Activated T-cell treated with anti-CD3 and anti-CD28 coated beads for 24 hours (primary cell): ENCODE measurements at regions not wholly inside any gene's neighbourhood (a gene's known extent, or its start where the extent isn't known, plus 50 kb on each side); places are given as distances from the start of the nearest gene placed in this dataset.
"Not testable (repeated sequence)": the region's sequence is repeated elsewhere in the genome, so short reads cannot be mapped to it uniquely, and the experiment has no call there.

Experiments
- DNase-seq: peaks from one replicate; pipeline ENCODE4 v3.0.0-alpha.2; 2020; ENCODE audit warnings: low read depth

DNA sequence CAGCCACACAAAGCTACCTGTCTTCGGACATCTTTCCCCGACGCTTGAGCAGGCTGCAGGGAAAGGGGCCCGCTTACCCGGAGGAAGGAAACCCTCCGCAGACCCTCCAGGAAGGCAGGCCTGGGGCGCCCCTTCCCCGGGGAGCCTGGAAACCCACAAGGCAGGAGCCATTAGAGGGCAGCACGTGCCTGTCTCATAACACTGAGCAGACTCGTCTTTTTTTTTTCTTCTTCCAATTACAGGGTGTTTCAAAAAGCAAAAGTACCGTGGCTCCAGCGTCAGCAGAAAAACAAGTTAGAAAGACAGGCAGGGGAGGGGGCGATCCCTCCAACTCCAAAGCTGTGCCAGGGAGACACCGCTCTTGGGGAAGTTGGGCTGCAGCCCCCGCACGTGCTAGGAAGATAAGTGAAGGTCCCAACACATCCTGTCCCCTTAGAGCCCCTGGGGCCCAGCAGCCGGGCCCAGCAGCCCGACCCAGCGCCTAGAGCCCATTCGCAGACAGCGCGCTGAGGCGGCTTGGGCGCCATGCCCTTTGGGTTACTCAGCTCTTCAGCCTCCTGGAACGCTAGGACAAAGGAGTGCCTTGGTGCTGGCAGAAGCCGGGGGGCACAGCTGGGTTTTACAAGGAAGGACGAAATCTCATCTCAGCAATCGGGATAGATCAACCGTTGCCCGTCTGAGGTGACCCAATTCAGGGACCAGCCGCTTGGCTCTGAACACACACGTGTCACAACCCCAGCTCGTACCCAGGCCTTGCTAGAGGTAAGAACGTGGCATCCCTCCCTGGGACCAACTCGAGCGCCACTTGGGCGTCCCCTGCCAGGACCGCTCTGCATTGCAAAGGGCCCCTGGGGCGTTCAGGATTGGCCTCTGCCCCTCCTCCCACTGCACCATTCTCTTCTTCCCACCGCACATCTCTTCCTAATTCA lies 136.3 kb downstream of the LY86 start:
- peak; percentile 51 for DNase-seq

DNA sequence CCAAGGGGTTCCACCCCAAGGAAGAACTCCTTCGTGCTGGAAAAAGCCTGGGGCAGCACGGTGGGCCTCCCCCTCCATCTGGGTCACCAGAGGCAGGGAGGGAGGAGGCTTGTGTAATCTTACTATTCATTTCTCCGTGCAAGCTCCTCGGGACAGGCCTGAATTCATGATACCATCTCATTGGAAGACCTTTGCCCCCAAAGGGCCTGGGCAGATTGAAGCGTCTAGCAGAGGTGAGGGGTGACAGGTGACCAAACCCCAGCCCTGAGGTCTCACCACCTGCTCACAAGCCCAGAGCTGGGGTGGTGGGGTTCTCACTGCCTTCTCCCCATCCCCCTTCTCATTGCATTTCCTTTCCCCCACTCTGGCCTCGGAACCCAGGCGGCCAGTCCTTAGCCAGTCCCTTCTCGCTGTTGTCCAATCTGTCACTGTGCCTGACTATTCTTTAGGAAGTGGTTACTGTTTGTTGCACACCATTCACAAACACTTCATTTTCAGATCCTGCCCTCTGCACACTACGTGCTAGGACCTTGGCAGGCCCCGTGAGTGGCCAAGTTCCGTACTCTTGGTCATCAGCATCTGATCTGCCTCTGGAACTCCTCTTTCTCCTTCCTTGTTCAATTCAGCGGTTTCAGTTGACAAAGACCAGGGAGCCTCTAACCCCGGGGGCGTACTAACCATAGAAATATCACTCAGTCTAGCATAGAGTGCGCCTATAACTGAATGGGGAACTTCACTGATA lies 137.1 kb downstream of the LY86 start:
- DNase-seq: no peak

DNA sequence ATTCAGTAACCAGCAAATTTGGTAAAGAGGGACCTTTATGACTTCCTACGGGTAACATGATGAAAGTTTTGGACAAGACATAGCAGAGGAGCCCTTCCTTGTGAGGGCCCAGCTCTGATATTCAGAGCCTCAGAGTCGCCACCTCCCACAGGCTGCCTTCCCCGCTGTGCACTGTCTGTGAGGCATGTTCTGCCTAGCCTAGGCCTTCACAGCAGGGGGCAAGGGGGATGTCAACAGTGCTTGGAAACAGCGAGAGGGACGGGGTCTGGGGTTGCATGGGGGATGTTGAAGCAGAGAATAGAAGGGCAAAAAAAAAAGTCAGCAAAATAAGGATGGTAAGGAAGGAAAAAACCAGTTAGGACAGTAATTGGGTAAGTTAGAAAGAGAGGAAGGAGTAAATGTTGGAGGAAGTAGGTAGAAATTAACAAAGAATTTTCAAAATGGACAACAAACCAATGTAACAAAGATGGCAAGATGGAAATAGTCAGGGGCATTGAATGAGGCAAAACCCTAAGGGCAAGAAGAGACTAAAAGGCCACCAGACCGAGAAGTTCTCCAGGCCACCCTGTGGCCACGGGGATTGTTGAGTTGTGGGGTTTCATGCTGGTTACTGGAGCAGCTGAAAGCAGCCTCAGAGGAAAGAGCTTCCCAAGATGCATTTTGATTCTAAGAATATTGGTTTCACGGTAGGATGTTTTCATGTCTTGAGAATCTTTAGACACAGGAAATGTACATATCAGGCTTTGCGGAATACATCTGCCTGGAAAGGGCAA lies 139.8 kb downstream of the LY86 start:
- no peak for DNase-seq

DNA sequence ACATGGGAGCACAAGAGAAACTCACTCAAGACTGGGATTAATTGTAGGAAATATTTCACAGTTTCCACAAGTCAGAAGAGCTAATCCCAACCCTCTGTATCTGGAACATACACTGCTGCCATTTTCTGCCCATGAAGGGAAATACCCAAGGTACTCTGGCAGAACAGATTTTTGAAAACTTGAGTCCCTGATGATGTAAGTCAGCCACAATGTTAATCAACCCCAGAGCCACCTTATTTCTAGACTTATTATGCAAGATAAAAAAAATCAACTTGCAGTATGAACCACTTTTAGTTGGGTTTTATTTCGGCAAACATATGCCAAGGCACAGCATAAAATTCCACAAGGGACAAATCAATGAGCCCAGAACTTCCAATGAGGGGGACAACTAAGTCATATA lies 141.5 kb downstream of the LY86 start:
- DNase-seq: no peak

DNA sequence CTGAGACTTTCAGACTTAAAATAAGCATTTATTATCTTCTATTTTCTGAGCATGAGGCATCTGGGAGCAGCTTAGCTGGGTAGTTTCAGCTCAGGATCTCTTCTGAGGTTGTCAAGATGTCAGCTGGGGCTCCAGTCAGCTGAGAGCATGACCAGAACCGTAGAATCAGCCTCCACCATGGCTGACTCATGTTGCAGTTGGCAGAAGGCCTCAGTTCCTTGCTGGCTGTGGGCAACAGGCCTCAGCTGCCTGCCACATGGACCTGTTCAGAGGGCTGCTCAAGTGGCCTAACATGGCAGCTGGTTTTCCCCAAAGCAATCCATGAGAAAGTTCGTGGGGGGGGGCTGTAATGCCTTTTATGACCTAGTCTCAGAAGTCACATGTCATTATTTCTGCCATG lies 142.3 kb downstream of the LY86 start:
- no peak for DNase-seq

DNA sequence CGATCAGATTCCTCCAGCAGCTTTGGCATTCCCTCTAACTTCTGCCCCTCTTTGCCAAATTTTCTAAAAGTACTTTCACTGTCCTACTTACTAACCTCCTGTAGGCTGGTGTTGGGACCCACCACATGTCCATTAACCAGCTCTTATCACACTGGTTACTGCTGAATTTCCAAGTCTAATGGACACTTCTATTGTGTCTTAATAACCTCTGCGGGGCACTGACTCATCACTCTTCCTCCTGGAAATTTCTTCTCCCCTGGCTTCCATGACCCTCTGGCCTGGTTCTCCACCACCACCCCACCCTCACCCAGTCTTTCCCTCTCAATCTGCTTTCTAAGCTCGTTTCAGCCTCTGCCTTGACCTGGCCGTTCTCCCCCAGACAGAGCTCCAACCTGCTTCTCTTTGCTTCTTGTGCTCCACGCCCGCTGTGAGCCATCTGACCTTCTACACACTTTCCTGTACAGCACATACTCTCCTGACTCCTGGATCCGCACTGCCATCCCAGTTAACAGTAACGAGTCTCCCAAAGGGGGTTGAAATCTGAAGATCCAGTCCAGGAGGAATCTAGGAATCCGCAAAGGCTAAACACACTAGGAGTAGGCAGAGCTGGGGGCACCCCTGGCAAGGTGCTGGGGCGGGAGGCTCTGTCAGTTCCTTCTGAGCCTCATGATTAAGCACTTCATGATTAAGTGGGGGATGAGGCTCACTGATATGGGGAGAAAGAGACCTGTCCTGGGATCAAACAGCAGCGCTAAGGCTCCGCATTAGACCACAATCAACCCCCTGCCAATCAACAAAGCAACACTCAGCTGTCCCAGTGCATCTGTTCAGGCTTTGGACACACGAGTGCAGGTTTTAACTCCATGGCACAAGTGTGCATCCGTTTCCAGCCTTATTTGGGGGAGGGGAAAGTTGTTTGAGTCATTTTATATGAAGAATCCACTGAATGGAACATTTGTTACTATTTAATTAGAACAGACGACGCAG lies 146.3 kb downstream of the LY86 start:
- DNase-seq: no peak

DNA sequence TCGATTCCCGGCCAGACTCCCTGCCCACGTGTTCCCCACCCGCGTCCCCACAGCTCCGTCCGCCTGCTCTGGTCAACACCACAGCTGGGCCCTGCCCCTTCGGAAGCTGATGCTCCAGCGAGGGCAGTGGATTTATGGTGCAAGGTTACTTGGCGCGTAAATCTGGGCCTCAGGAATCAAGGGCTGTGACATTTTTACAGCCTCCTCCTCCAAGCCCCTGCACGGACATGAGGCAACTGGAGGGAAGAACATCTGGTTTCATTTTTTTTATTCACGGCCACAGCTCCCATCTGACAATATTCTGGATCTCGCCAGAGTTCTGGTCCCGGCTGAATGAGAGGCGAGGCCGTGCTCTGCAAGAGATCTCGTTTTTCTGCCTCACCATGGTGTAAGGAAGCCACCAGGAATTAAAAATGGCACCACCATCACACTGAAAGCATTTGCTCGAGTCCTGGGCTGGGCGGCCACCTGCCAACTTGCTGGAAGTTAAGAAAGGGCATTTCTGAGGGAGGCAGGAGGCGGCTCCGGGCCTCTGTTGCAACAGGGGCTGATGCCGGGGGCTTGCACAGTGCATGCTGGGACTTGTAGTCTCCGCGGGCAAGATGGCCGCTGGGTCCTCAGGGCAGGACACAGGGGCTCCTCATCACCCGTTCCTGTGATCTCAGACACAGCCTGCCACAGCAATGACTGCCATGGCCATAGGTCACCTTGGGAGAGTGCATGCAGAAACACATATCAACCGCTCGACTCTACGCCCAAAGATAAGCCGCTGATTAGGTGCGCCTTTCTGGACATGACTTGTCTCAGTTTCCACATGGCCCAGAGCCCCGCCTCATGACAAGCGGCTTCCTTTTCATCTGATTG lies 148.5 kb downstream of the LY86 start:
- no peak for DNase-seq

DNA sequence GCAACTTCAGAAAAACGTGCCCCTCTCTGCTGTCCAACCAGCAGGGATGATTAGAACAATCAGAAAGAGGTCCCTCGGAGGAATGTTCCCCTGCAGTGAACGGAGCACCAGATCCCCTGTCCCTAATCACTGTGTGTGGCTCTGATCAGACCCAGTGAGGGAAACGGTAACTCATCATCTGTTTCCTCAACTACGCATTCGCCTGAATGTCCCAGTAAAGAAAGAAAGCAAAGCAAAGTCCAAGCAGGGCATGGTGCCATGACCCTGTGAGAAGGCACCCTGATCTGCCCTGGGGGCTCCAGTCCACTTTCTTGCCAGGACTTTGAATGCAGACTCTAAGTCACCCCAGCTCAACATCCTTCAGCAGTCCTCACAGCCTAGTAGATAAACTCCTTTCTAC lies 149.2 kb downstream of the LY86 start:
- no peak for DNase-seq

DNA sequence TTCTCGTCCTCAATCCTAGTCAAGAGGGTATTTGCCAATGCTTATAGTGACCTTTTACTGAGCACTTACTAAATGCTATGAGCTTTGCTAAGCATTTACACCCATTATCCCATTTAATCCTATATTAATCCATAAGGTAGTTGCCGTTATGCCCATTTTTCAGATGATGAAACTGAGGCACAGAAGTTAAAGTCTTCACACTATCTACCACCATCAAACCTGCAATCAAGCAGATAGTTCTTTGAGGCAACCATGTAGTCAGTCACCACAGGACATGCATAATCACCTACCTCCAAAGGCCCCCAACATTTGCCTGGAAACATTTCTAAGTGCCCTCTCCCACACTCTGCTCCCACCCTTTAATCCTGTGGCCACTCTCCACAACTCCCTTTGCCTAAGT lies 149.6 kb downstream of the LY86 start:
- no peak for DNase-seq

DNA sequence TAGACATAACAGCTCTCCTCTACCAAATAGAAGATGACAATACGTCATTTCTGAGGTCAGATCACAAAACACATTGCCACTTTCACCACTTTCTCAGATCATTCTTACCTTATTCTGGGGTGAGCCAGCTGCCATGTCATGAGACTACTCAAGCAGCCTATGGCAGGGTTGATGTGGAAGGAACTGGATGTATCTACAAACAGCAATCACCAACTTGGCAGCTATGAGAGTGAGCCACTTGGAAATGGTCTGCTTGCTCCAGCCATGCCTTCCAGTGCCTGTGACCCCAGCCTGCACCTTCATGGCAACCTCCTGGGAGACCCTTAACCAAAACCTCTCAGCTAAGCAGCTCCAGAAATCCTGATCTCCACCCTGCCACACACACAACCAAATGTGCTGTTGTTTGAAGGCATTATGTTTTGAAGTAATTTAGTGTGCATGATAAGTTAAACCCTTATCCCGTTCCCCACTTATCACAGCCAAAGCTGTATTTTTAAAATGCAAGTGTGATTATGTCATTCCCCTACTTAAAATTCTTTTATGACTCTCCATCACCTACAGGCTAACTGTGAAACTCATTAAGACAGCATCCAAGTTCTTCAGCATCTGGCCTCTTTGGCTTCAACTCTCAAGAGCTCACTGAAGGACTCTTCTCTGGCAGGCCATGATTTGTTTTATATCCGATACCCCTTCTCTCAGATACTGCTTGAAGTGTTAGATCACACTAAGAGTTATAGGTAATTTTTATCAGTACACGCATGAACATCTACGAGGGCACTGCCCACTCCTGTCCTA lies 150.6 kb downstream of the LY86 start:
- DNase-seq: no peak

DNA sequence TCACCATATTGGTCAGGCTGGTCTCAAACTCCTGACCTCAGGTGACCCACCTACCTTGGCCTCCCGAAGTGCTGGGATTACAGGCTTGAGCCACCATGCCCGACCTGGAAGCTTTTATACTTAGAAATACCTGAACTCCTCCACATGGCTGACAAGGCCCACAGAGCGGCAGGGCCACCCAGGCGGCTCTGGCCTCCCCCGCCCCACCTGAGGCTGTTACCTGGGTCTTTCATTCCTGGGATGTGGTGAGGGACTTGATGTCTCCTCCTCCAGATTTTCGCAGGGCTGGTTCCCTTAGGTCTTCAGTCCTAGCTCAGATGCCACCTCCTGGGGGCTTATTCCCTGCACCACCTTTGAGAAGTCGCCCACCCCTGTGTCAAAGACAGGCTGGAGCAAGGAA lies 152.1 kb downstream of the LY86 start:
- no peak for DNase-seq

DNA sequence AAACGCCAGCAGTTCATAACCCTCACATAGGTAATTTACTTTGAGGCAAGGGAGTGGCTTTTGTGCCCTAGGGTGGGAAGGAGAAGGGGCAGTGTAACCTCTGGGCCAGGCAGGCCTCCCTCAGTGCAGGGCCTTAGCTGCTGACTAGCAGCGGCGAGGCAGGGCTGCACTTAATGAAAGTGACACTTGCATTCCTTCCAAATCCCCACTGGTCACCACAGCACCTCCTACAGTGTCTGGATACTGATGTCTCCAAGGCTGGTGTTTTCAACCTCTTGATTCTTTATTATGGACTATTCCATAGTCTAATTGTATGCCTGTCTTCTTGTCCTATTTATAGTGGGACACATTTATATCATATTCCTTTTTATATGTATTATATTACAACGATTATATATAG lies 152.7 kb downstream of the LY86 start:
- DNase-seq: no peak

DNA sequence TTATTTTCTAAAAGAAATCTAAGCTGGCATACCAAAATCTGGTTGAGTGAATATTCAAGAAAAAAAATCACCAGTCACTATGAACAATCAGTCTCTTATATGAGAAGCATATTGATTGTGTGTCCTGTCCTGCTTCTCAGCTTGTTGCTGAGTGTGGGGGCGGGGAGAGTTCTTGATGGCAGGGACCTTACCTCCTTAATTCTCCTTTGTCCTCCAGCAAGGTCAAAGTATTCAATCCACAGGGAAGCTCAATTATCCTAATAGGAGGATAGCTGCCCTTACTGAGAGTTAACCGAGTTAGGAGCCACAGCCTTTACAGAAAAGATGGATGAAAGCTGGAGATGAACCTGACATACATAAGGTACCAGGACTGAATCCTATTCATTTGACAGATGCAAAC lies 154.0 kb downstream of the LY86 start:
- DNase-seq: no peak

DNA sequence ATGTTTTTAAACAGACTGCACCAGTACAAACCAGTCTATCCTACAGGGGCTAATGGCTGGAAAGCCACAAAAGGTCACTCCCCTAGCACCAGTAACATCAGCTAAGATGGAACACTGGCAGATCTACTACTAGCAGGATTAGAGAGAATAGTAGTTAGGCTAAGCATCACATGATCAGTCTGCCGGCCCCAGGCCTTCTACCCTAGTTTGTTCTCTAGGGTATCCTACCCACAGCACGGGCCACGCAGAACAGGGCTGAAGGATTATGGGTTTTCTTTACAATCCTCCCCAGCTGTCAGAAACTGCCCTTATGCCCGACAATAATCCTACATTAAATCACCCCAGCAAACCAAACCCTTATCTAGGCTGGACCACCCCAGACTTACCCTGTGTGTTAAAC lies 156.0 kb downstream of the LY86 start:
- no peak for DNase-seq

DNA sequence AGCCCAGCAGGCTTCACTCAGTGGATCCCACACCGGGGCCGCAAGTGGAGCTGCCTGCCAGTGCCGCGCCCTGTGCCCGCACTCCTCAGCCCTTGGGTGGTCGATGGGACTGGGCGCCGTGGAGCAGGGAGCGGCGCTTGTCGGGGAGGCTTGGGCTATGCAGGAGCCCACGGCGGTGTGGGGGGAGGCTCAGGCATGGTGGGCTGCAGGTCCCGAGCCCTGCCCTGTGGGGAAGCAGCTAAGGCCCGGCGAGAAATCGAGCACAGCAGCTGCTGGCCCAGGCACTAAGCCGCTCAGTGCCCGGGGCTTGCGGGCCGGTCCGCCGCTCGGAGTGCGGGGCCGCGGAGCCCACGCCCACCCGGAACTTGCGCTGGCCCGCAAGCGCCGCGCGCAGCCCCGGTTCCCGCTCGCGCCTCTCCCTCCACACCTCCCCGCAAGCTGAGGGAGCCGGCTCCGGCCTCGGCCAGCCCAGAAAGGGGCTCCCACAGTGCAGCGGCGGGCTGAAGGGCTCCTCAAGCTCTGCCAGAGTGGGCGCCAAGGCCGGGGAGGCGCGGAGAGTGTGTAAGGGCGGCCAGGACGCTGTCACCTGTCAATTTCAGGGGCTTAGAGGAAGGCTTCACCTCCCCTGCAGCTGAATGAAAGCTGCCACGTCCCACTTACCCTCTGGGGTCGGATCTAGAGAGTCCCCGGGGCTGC lies 157.3 kb downstream of the LY86 start:
- not testable (repeated sequence) for DNase-seq

DNA sequence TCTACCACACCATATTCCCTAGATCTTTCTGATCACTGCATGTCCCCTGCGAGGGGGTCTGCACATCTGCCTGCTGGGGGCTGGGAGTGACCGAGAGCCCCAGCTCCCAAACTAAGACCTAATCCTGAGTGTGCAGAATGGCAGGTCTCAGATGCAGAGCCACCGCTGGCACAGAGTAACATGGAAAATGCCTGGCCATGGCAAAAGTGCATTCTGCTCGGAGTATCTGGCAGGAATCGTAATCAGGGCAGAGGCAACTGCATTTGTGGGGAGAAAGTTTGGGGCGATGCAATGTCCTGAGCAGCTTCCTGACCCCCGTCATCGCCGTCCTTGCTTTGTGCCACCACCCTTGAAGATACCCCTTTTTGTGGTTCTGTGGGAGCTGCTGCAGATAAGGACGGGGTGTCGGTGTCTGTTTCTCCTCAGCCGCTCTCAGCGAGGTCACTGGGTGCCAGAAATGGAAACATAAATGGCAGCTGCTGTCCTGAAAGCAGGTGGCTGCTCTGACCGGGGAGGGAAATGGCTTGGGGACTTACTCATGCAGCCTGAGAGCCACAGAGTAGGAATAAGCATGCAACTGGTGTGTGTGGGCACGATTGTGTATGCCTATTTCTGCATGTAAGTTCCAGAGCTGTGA lies 157.9 kb downstream of the LY86 start:
- DNase-seq: no peak

DNA sequence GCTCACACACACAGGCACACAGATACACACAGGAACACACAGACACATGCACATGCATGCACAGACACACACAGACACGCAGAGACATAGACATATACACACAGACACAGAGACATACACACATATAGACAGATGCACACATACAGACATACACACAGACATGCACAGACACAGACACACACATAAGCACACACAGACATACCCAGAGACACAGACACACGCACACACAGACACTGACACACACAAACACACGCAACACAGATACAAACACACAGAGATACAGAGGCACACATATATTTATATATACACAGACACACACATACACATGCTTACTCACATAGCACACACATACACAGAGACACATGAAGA lies 158.4 kb downstream of the LY86 start:
- DNase-seq: no peak

DNA sequence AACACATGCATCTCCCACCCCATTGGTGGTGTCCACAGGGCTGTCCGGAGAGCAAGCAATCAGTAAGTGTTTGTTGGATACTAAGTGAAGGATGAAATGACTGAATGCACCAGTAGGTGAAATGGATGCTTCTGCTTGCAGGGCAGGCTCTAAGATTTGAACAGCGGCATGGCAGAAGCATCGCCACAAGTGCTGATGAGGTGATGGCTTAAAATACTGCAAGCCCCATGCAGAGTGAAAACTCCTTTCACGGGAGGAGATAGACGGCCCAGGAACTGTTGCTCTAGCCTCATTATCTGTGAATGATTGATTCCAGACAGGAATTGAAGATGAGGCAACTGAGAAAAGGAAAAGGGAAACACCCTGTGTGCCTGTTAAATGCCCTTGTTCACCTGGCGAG lies 158.9 kb downstream of the LY86 start:
- no peak for DNase-seq

DNA sequence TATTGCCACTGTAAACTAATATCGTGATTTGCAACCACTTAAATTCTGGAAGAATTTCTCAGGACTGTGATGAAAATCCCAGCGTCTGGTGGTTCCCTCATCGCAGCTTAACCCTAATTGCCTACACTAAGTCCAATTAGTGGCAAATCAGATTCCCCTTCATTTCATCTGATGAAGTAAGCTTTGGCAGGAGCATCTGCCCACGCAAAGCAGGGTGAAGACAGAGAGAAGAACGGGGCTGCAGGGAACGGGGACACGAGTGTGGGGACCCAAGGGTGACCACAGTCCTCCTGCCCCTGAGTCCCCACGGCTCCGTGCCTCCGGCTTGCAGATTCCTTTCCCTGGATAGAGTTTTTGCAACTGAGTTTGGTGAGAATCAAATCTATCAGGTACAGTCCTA lies 159.5 kb downstream of the LY86 start:
- no peak for DNase-seq
